A673 (cell line): ENCODE measurements at regions not wholly inside any gene's neighbourhood (a gene's known extent, or its start where the extent isn't known, plus 50 kb on each side); places are given as distances from the start of the nearest gene placed in this dataset.

Experiments
- BruUV-seq: library from RNA; stranded (reverse); fragments of 400-500 nt; replicated peaks from 2 replicates; lab custom pipeline; 2021; lab: Mats Ljungman, UMichigan
- CTCF ChIA-PET: fragments of 300-600 bp; sonication (Branson Sonifier 250); formaldehyde crosslinking; loops from one replicate; lab custom pipeline; 2022; ENCODE audit warnings: antibody characterized with exemption; lab: Charles Lee
- POLR2A ChIA-PET: fragments of 300-600 bp; sonication (Branson Sonifier 250); formaldehyde crosslinking; loops from one replicate; lab custom pipeline; 2022; ENCODE audit warnings: antibody characterized with exemption; ENCODE audit not compliant: low non-redundant PET; lab: Charles Lee
- DNase-seq: peaks from one replicate; pipeline ENCODE4 v3.0.0-alpha.2; 2015; ENCODE audit warnings: low spot score
- H3K27ac ChIP-seq: fragments of 200-600 bp; sonication (generic); 2 replicates; pipeline ENCODE4 v1.5.1; 2016; ENCODE audit warnings: mixed run types, low read depth, mild to moderate bottlenecking, mixed read lengths, antibody characterized with exemption, low read length; ENCODE audit not compliant: poor library complexity, severe bottlenecking
- H3K27me3 ChIP-seq: fragments of 200-600 bp; sonication (generic); replicated peaks from 2 replicates; pipeline ENCODE4 v1.6.1; 2017; ENCODE audit warnings: mixed run types, low read depth, mild to moderate bottlenecking, mixed read lengths, antibody characterized with exemption, low read length; ENCODE audit not compliant: insufficient read depth, poor library complexity
- H3K36me3 ChIP-seq: fragments of 200-600 bp; sonication (generic); 2 replicates; pipeline ENCODE4 v1.6.1; 2016; ENCODE audit warnings: mixed run types, mild to moderate bottlenecking, mixed read lengths, antibody characterized with exemption, low read length; ENCODE audit not compliant: insufficient read depth, poor library complexity, severe bottlenecking
- H3K4me1 ChIP-seq: fragments of 200-600 bp; sonication (generic); 2 replicates; pipeline ENCODE4 v1.6.1; 2017; ENCODE audit warnings: mixed run types, mild to moderate bottlenecking, mixed read lengths, antibody characterized with exemption, low read length; ENCODE audit not compliant: insufficient read depth, poor library complexity, severe bottlenecking
- H3K4me3 ChIP-seq: fragments of 200-600 bp; sonication (generic); 2 replicates; pipeline ENCODE4 v1.5.1; 2016; ENCODE audit warnings: low read depth, mixed run types, mild to moderate bottlenecking, mixed read lengths, low read length; ENCODE audit not compliant: poor library complexity, severe bottlenecking
- H3K9me3 ChIP-seq: fragments of 200-600 bp; sonication (generic); 2 replicates; pipeline ENCODE4 v1.6.1; 2016; ENCODE audit warnings: mixed run types, low read depth, mild to moderate bottlenecking, mixed read lengths, antibody characterized with exemption, low read length; ENCODE audit not compliant: poor library complexity, severe bottlenecking
- CTCF ChIP-seq: fragments of 300-800, 200-600 bp; sonication (generic); conservative IDR thresholded peaks from 2 replicates; pipeline ENCODE4 v1.5.1; 2017; ENCODE audit warnings: low read depth, mild to moderate bottlenecking, antibody characterized with exemption, low read length, moderate library complexity, mixed read lengths
- EZH2 ChIP-seq: fragments of 200-600 bp; sonication (generic); IDR thresholded peaks from 2 replicates; pipeline ENCODE4 v1.6.1; 2017; ENCODE audit warnings: borderline replicate concordance, low read depth, mild to moderate bottlenecking, mixed read lengths, antibody characterized with exemption, low read length; ENCODE audit not compliant: poor library complexity, severe bottlenecking
- intact Hi-C: fragments of 100-400 bp; cut with micrococcal nuclease; formaldehyde crosslinking; loops from one replicate; pipeline ENCODE4 v1.10.0; 2022; ENCODE audit not compliant: unreplicated experiment

DNA sequence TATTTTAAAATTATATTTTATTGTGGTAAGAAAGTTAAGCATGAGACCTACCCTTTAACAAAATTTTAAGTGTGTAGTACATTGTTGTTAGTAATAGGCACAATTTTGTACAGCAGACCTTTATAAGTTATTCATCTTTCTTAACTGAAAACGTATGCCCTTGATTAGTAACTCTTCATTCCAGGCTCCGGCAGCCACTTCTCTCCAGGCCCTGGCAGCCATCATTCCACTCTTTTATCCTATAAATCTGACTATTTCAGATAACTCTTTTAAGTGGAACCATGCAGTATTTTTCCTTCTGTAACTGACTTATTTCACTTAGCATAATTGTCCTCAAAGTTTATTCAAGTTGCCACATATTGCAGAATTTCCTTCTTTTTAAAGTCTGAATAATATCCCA lies 348.2 kb downstream of the CDH11 start:
- ChIA-PET CTCF (no interaction called here), POLR2A (no interaction called here)
- no peaks in the 10 kb centered on the region for H3K9me3 ChIP-seq
- DNase-seq, result peak; percentile 8
- no peaks in the 10 kb centered on the region for H3K27me3 ChIP-seq
- no peak overlapping the region for H3K27ac ChIP-seq
- H3K36me3 ChIP-seq, result no peaks in the 10 kb centered on the region
- BruUV-seq, result no TSS peak
- no peak overlapping the region for H3K4me3 ChIP-seq
- no peak for TF ChIP-seq EZH2
- TF ChIP-seq CTCF, result no peak
- H3K4me1 ChIP-seq, result peaks cover 10% of the 10 kb centered on the region
- intact Hi-C loops, result no loop called here

DNA sequence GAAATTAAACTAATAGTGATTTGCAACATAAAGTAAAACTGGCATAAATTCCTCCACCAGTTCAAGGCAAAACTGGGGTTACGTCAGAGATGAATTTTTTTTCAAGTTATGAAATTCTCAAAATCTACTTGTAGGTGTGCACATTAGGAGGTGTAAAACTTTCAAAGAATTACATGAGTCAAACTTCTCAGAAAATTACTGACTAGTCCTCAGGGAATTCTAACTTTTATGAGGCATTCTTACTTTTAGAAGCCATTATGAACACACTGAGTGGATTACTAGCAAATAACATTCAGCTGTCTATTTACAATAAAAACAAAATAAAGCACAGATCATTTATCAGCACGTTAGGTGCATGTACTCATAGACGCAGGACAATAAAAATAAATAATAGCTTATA lies 348.7 kb downstream of the CDH11 start:
- Histone ChIP-seq H3K27ac (no peak overlapping the region), H3K27me3 (no peaks in the 10 kb centered on the region), H3K36me3 (no peaks in the 10 kb centered on the region), H3K4me1 (peaks cover 10% of the 10 kb centered on the region), H3K4me3 (no peak overlapping the region), H3K9me3 (no peaks in the 10 kb centered on the region)
- ChIA-PET CTCF (no interaction called here), POLR2A (no interaction called here)
- DNase-seq, result peak; percentile 5
- intact Hi-C loops, result no loop called here
- TF ChIP-seq CTCF, result no peak
- no peak for TF ChIP-seq EZH2
- no TSS peak for BruUV-seq

DNA sequence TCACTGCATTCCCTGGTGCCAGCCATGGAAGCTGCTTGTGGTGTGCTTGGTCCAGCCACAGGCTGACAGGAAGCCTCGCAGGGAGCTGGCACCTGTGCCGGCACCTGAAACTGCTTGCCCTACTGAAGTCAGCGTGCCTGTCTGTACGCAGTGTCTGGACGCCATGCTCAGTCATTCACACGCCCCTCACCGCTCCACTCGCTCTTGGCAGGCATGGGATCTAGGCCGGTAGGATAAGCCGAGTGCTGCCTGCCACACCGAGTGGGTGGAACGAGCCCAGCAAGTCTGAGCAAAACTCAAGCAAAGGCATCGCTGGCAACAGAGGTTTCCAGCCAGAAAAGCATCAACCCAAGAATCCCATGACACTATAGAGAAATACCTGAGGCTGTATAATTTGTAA lies 350.6 kb downstream of the CDH11 start:
- no peak for TF ChIP-seq CTCF
- no peak for TF ChIP-seq EZH2
- Histone ChIP-seq H3K36me3 (no peaks in the 10 kb centered on the region), H3K4me1 (peaks cover 10% of the 10 kb centered on the region), H3K27ac (no peak overlapping the region), H3K9me3 (no peaks in the 10 kb centered on the region), H3K4me3 (no peak overlapping the region), H3K27me3 (no peaks in the 10 kb centered on the region)
- no peak for DNase-seq
- POLR2A ChIA-PET, result no interaction called here
- no TSS peak for BruUV-seq
- intact Hi-C loops, result no loop called here
- CTCF ChIA-PET, result no interaction called here
